HCT116 (cell line): ENCODE measurements at regions not wholly inside any gene's neighbourhood (a gene's known extent, or its start where the extent isn't known, plus 50 kb on each side); places are given as distances from the start of the nearest gene placed in this dataset.

Experiments used
- ATAC-seq: fragments of 200-7000 bp; cut with Tn5 transposase; 2 replicates; pipeline ENCODE4 v1.9.1; 2020; ENCODE audit warnings: mild to moderate bottlenecking, moderate library complexity
- BruUV-seq: library from RNA; stranded (reverse); fragments of 400-500 nt; replicated peaks from 2 replicates; lab custom pipeline; 2021; lab: Mats Ljungman, UMichigan
- CTCF ChIA-PET: fragments of 300-600 bp; sonication (Branson Sonifier 250); formaldehyde crosslinking; loops from one replicate; lab custom pipeline; 2021; ENCODE audit warnings: antibody characterized with exemption; lab: Charles Lee
- POLR2A ChIA-PET: fragments of 300-600, 350-600 bp; sonication (Branson Sonifier 250); formaldehyde crosslinking; loops from one replicate; lab custom pipeline; 2021; ENCODE audit warnings: antibody characterized with exemption; lab: Charles Lee
- RAD21 ChIA-PET, 2 experiments: fragments of 300-600 bp; sonication (Branson Sonifier 250); formaldehyde crosslinking; loops; one replicate each; lab custom pipeline; 2023; ENCODE audit warnings: low total read pairs in 2 of 2; ENCODE audit not compliant: uncharacterized antibody in 2 of 2, unreplicated experiment in 2 of 2, low non-redundant PET in 1 of 2; lab: Charles Lee
- DNase-seq: peaks from one replicate; pipeline ENCODE4 v3.0.0-alpha.2; 2010; ENCODE audit warnings: low read depth, low spot score
- H2AFZ ChIP-seq: fragments of 200-600 bp; shearing (Covaris generic), sonication (generic); 2 replicates; pipeline ENCODE4 v1.6.1; 2017; ENCODE audit warnings: low read depth, mixed run types, mixed read lengths, antibody characterized with exemption, low read length; ENCODE audit not compliant: poor library complexity, severe bottlenecking
- H3K27ac ChIP-seq: 2 replicates; pipeline ENCODE4 v1.5.1; 2012; ENCODE audit warnings: low read depth, low read length
- H3K27me3 ChIP-seq: fragments of 200-600 bp; sonication (generic); 2 replicates; pipeline ENCODE4 v1.6.1; 2016; ENCODE audit warnings: mixed run types, low read length, mixed read lengths; ENCODE audit not compliant: insufficient read depth
- H3K36me3 ChIP-seq, 2 experiments: fragments of 200-500 bp in 1 of 2; fragments of 200-600 bp in 1 of 2; sonication (Bioruptor generic) in 1 of 2; sonication (generic) in 1 of 2; 2 replicates each; pipeline versions ENCODE4 v1.5.1 to v1.6.1; 2014 to 2016; ENCODE audit warnings: low read length in 2 of 2, inconsistent platforms in 1 of 2, mixed read lengths in 1 of 2, mixed run types in 1 of 2; ENCODE audit not compliant: insufficient read depth in 2 of 2, control insufficient read depth in 1 of 2
- H3K4me1 ChIP-seq, 2 experiments: fragments of 200-600 bp in 1 of 2; sonication (generic) in 1 of 2; 2 replicates each; pipeline versions ENCODE4 v1.5.1 to v1.6.1; 2012 to 2017; ENCODE audit warnings: low read length in 2 of 2, inconsistent platforms in 1 of 2, mild to moderate bottlenecking in 1 of 2, mixed read lengths in 1 of 2, mixed run types in 1 of 2, moderate library complexity in 1 of 2; ENCODE audit not compliant: insufficient read depth in 2 of 2, control insufficient read depth in 1 of 2
- H3K4me2 ChIP-seq: fragments of 200-600 bp; sonication (generic); 2 replicates; pipeline ENCODE4 v1.6.1; 2017; ENCODE audit warnings: mixed run types, low read length, mixed read lengths
- H3K4me3 ChIP-seq, 2 experiments: fragments of 200-600 bp in 1 of 2; sonication (generic) in 1 of 2; replicated peaks in 1 of 2; 2 replicates each; pipeline ENCODE4 v1.5.1; 2011 to 2016; ENCODE audit warnings: low read length in 2 of 2, control low read depth in 1 of 2, low read depth in 1 of 2, mild to moderate bottlenecking in 1 of 2, mixed read lengths in 1 of 2, mixed run types in 1 of 2
- H3K79me2 ChIP-seq: fragments of 200-600 bp; sonication (generic); 2 replicates; pipeline ENCODE4 v1.6.1; 2017; ENCODE audit warnings: mild to moderate bottlenecking, mixed run types, low read length, moderate library complexity, mixed read lengths; ENCODE audit not compliant: insufficient read depth
- H3K9ac ChIP-seq: fragments of 200-600 bp; sonication (generic); 2 replicates; pipeline ENCODE4 v1.6.1; 2016; ENCODE audit warnings: low read length, mixed read lengths
- H3K9me2 ChIP-seq: fragments of 200-600 bp; sonication (generic), shearing (Covaris generic); 2 replicates; pipeline ENCODE4 v1.6.1; 2017; ENCODE audit warnings: mixed run types, mild to moderate bottlenecking, moderate library complexity; ENCODE audit not compliant: insufficient read depth
- H3K9me3 ChIP-seq, 2 experiments: fragments of 200-500 bp in 1 of 2; fragments of 200-600 bp in 1 of 2; sonication (Bioruptor generic) in 1 of 2; sonication (generic) in 1 of 2; 2 replicates each; pipeline ENCODE4 v1.6.1; 2014 to 2017; ENCODE audit warnings: low read length in 2 of 2, mixed read lengths in 2 of 2, inconsistent platforms in 1 of 2, low read depth in 1 of 2, mild to moderate bottlenecking in 1 of 2, mixed run types in 1 of 2, moderate library complexity in 1 of 2; ENCODE audit not compliant: control insufficient read depth in 1 of 2, insufficient read depth in 1 of 2
- H4K20me1 ChIP-seq: fragments of 200-600 bp; sonication (generic), shearing (Covaris generic); 2 replicates; pipeline ENCODE4 v1.6.1; 2017; ENCODE audit warnings: mixed run types, mild to moderate bottlenecking, moderate library complexity; ENCODE audit not compliant: insufficient read depth
- CBX3 ChIP-seq: IDR thresholded peaks from 2 replicates; pipeline ENCODE4 v1.6.1; 2012; ENCODE audit warnings: low read depth
- CTCF ChIP-seq, 3 experiments: fragments of 200-600 bp in 1 of 3; sonication (generic) in 1 of 3; IDR thresholded peaks in 2 of 3; conservative IDR thresholded peaks in 1 of 3; 2 replicates each; pipeline ENCODE4 v1.5.1; 2012 to 2017; ENCODE audit warnings: low read depth in 2 of 3, low read length in 2 of 3, antibody characterized with exemption in 1 of 3, borderline replicate concordance in 1 of 3, control low read depth in 1 of 3, mild to moderate bottlenecking in 1 of 3, mixed read lengths in 1 of 3, mixed run types in 1 of 3, moderate library complexity in 1 of 3; ENCODE audit not compliant: insufficient read depth in 1 of 3
- ELF1 ChIP-seq: IDR thresholded peaks from 2 replicates; pipeline ENCODE4 v1.6.1; 2012; ENCODE audit warnings: low read depth, borderline replicate concordance
- EZH2 ChIP-seq: fragments of 200-600 bp; sonication (generic); IDR thresholded peaks from 2 replicates; pipeline ENCODE4 v1.6.1; 2017; ENCODE audit warnings: antibody characterized with exemption, mixed run types
- JUND ChIP-seq: IDR thresholded peaks from 2 replicates; pipeline ENCODE4 v1.6.1; 2012
- POLR2AphosphoS5 ChIP-seq: IDR thresholded peaks from 2 replicates; pipeline ENCODE4 v1.6.1; 2011; ENCODE audit warnings: mild to moderate bottlenecking, low read depth, low read length, moderate library complexity
- RAD21 ChIP-seq: IDR thresholded peaks from 2 replicates; pipeline ENCODE4 v1.6.1; 2012; ENCODE audit warnings: low read depth, mild to moderate bottlenecking
- REST ChIP-seq: IDR thresholded peaks from 2 replicates; pipeline ENCODE4 v1.6.1; 2012; ENCODE audit warnings: low read depth
- SP1 ChIP-seq: IDR thresholded peaks from 2 replicates; pipeline ENCODE4 v1.6.1; 2012; ENCODE audit warnings: low read depth
- YY1 ChIP-seq: IDR thresholded peaks from 2 replicates; pipeline ENCODE4 v1.6.1; 2011; ENCODE audit warnings: low read length, low read depth, moderate library complexity, mild to moderate bottlenecking; ENCODE audit not compliant: insufficient replicate concordance; ENCODE audit errors: extremely low read depth
- ZFX ChIP-seq: fragments of 450-650 bp; IDR thresholded peaks from 2 replicates; pipeline ENCODE4 v1.6.1; 2017
- ZNF274 ChIP-seq: fragments of 200-500 bp; sonication (Bioruptor generic); IDR thresholded peaks from 2 replicates; pipeline ENCODE4 v1.6.1; 2014; ENCODE audit warnings: mild to moderate bottlenecking, low read depth, low read length, inconsistent platforms
- intact Hi-C: fragments of 100-400 bp; cut with micrococcal nuclease; formaldehyde crosslinking; loops from 2 replicates; pipeline ENCODE4 v1.10.0; 2022

- no peak for TF ChIP-seq ELF1
- no peak for TF ChIP-seq REST
- TF ChIP-seq, all 23 proteins: peak for 0
These were observed 504.7 kb downstream of the KCNJ2 start (continued) for GRCh38 chr17:70674061-70674460.

GRCh38 chr17:70675070-70675590 lies 505.8 kb downstream of the KCNJ2 start:
- DNase-seq, result no peak
- H3K4me3 ChIP-seq, result no peak overlapping the region
- POLR2A ChIA-PET, result no interaction called here
- ATAC-seq, result no peak
- H3K9me2 ChIP-seq, result no peaks in the 10 kb centered on the region
- H3K79me2 ChIP-seq, result no peaks in the 10 kb centered on the region
- no peak overlapping the region for H3K9ac ChIP-seq
- no peak overlapping the region for H2AFZ ChIP-seq
- H4K20me1 ChIP-seq, result no peaks in the 10 kb centered on the region
- TF ChIP-seq ZFX, result no peak
- TF ChIP-seq CTCF (IDR thresholded peaks at IDR 0.05 in 2 of 3, conservative IDR thresholded peaks at IDR 0.05 in 1 of 3; ENCODE audit: borderline replicate concordance in 1 of 3, insufficient read depth in 1 of 3, low read depth in 2 of 3, low read length in 2 of 3), result no peak
- TF ChIP-seq SP1, result no peak
- no peak for TF ChIP-seq CBX3
- no peak for TF ChIP-seq ZNF274
- no peak for TF ChIP-seq EZH2
- TF ChIP-seq YY1, result no peak
- no peak for TF ChIP-seq RAD21
- TF ChIP-seq ELF1, result no peak
- no peak for TF ChIP-seq POLR2AphosphoS5
- no peak for TF ChIP-seq JUND
- TF ChIP-seq, all 23 proteins: peak for 0
- H3K27ac ChIP-seq, result no peak overlapping the region
- ChIA-PET RAD21 (no interaction called here), CTCF (no interaction called here)
- H3K4me2 ChIP-seq, result no peak overlapping the region
- H3K9me3 ChIP-seq, result no peaks in the 10 kb centered on the region
- H3K4me1 ChIP-seq, result no peaks in the 10 kb centered on the region
- H3K27me3 ChIP-seq, result no peaks in the 10 kb centered on the region
- intact Hi-C loops, result no loop called here
- no peaks in the 10 kb centered on the region for H3K36me3 ChIP-seq
- no TSS peak for BruUV-seq
